Smooth muscle cell (in vitro differentiated cells): ENCODE measurements at regions not wholly inside any gene's neighbourhood (a gene's known extent, or its start where the extent isn't known, plus 50 kb on each side); places are given as distances from the start of the nearest gene placed in this dataset.

ENCODE experiments used
- DNase-seq: peaks from one replicate; lab custom pipeline; 2025; ENCODE audit not compliant: unreplicated experiment; lab: John Stamatoyannopoulos, UW
- H2AFZ ChIP-seq: fragments of 200-600 bp; sonication (generic); 2 replicates; pipeline ENCODE4 v1.6.0; 2016; ENCODE audit warnings: antibody characterized with exemption, low read depth, mild to moderate bottlenecking
- H3F3A ChIP-seq: fragments of 200-600 bp; sonication (generic); 2 replicates; pipeline ENCODE4 v1.6.0; 2017; ENCODE audit warnings: antibody characterized with exemption, low read depth
- H3K27ac ChIP-seq: fragments of 200-600 bp; sonication (generic); 2 replicates; pipeline ENCODE4 v1.5.1; 2016; ENCODE audit warnings: low read depth, mild to moderate bottlenecking
- H3K27me3 ChIP-seq: fragments of 200-600 bp; sonication (generic); 2 replicates; pipeline ENCODE4 v1.6.1; 2016; ENCODE audit warnings: low read depth, mild to moderate bottlenecking
- H3K36me3 ChIP-seq: fragments of 200-600 bp; sonication (generic); 2 replicates; pipeline ENCODE4 v1.5.1; 2016; ENCODE audit warnings: low read depth
- H3K4me1 ChIP-seq: fragments of 200-600 bp; sonication (generic); 2 replicates; pipeline ENCODE4 v1.5.1; 2016; ENCODE audit warnings: low read depth
- H3K4me2 ChIP-seq: fragments of 200-600 bp; sonication (generic); 2 replicates; pipeline ENCODE4 v1.6.0; 2016; ENCODE audit warnings: mild to moderate bottlenecking
- H3K4me3 ChIP-seq: fragments of 200-600 bp; sonication (generic); 2 replicates; pipeline ENCODE4 v1.5.1; 2016; ENCODE audit warnings: mild to moderate bottlenecking
- H3K79me2 ChIP-seq: fragments of 200-600 bp; sonication (generic); 2 replicates; pipeline ENCODE4 v1.6.0; 2016; ENCODE audit warnings: low read depth, mild to moderate bottlenecking
- H3K9ac ChIP-seq: fragments of 200-600 bp; sonication (generic); 2 replicates; pipeline ENCODE4 v1.6.0; 2016; ENCODE audit warnings: low read depth
- H3K9me3 ChIP-seq: fragments of 200-600 bp; sonication (generic); replicated peaks from 2 replicates; pipeline ENCODE4 v1.5.1; 2016; ENCODE audit warnings: low read depth
- H4K20me1 ChIP-seq: fragments of 200-600 bp; sonication (generic); 2 replicates; pipeline ENCODE4 v1.6.0; 2016; ENCODE audit warnings: low read depth
- CTCF ChIP-seq: fragments of 200-600 bp; sonication (generic); IDR thresholded peaks from 2 replicates; pipeline ENCODE4 v1.5.1; 2017; ENCODE audit warnings: borderline replicate concordance, mild to moderate bottlenecking, antibody characterized with exemption; ENCODE audit not compliant: insufficient read depth, poor library complexity, severe bottlenecking
- WGBS: methylation state at CpG from one replicate; pipeline ENCODE4 v1.1.7; 2016; ENCODE audit warnings: low lambda C conversion rate; 5-methylcytosine and 5-hydroxymethylcytosine counted together

DNA sequence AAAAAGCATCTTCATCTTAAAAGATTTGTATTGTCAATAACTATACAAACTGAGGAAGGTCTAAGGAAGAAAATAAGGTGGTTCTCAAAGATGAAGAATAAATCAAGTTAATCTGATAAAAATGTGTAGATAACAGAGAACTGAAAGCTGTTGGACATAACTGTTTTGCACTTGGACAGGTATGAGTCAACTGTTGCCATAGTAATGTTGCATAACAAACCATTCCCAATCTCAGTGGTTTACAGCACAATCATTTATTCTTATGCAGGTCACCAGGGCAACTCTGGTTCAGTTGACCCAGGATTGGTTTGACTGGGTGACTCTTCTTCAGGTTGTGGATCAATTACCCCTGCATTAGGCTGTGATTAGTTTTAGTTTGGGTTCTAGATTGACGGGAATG, 2197.7 kb downstream of the ARAP2 start:
- H3K36me3 ChIP-seq = no peaks in the 10 kb centered on the region
- H3K4me1 ChIP-seq = no peaks in the 10 kb centered on the region
- no peak overlapping the region for H3K9ac ChIP-seq
- no peaks in the 10 kb centered on the region for H3F3A ChIP-seq
- H3K4me3 ChIP-seq = no peak overlapping the region
- no peak for DNase-seq
- H3K9me3 ChIP-seq = no peaks in the 10 kb centered on the region
- no peak for TF ChIP-seq CTCF
- no peak overlapping the region for H3K27ac ChIP-seq
- H2AFZ ChIP-seq = no peak overlapping the region
- 100% methylated on average over 1 of the region's 1 CpG for WGBS
- H3K4me2 ChIP-seq = no peak overlapping the region
- H3K27me3 ChIP-seq = no peaks in the 10 kb centered on the region
- no peaks in the 10 kb centered on the region for H3K79me2 ChIP-seq
- no peaks in the 10 kb centered on the region for H4K20me1 ChIP-seq

DNA sequence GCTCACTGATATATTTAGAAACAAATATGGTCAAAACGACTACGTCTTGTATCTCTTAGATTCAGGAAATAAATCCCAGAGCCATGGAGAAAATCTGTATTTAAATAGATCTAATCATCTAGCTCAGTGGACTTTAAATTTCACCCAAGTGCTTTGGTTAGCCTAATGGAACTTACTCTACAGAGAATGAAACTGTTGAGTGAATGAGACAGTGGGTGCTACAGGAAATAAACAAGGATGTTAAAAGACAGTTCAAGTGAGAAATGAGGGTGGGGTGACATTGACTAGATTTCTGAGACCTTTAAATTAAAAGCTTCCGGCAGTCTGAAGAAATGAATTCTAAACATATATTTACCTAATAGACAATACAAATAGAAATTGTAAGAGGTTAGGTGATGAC, 2197.0 kb downstream of the ARAP2 start:
- Histone ChIP-seq H3K27me3 (no peaks in the 10 kb centered on the region), H4K20me1 (no peaks in the 10 kb centered on the region), H3K9me3 (no peaks in the 10 kb centered on the region), H2AFZ (no peak overlapping the region), H3K27ac (no peak overlapping the region), H3K4me2 (no peak overlapping the region), H3F3A (no peaks in the 10 kb centered on the region), H3K79me2 (no peaks in the 10 kb centered on the region), H3K4me3 (no peak overlapping the region), H3K36me3 (no peaks in the 10 kb centered on the region), H3K4me1 (no peaks in the 10 kb centered on the region), H3K9ac (no peak overlapping the region)
- no peak for TF ChIP-seq CTCF
- no peak for DNase-seq
- WGBS = 92% methylated on average over 3 of the region's 3 CpGs

- no peaks in the 10 kb centered on the region for H3K4me1 ChIP-seq
- H2AFZ ChIP-seq = no peak overlapping the region
- H3F3A ChIP-seq = no peaks in the 10 kb centered on the region
- H3K4me2 ChIP-seq = no peak overlapping the region
- H3K9ac ChIP-seq = no peak overlapping the region
- no peak overlapping the region for H3K27ac ChIP-seq
- no peak for TF ChIP-seq CTCF
- no peaks in the 10 kb centered on the region for H4K20me1 ChIP-seq
- no peaks in the 10 kb centered on the region for H3K79me2 ChIP-seq
- H3K9me3 ChIP-seq = no peaks in the 10 kb centered on the region
- no peaks in the 10 kb centered on the region for H3K27me3 ChIP-seq
- H3K4me3 ChIP-seq = no peak overlapping the region
- DNase-seq = no peak
- H3K36me3 ChIP-seq = no peaks in the 10 kb centered on the region
- 100% methylated on average over 2 of the region's 2 CpGs for WGBS
These were observed 2178.2 kb downstream of the ARAP2 start for GRCh38 chr4:34066126-34066525.

GRCh38 chr4:34091451-34091850, 2152.9 kb downstream of the ARAP2 start:
- Histone ChIP-seq H3K4me1 (no peaks in the 10 kb centered on the region), H3K27me3 (no peaks in the 10 kb centered on the region), H3K4me3 (no peak overlapping the region), H4K20me1 (no peaks in the 10 kb centered on the region), H3K4me2 (no peak overlapping the region), H3K9ac (no peak overlapping the region), H3K27ac (no peak overlapping the region), H3K9me3 (no peaks in the 10 kb centered on the region), H3F3A (no peaks in the 10 kb centered on the region), H2AFZ (no peak overlapping the region), H3K79me2 (no peaks in the 10 kb centered on the region), H3K36me3 (no peaks in the 10 kb centered on the region)
- no peak for TF ChIP-seq CTCF
- no peak for DNase-seq
- 59% methylated on average over 1 of the region's 1 CpG for WGBS
